HepG2 (cell line): ENCODE measurements at regions not wholly inside any gene's neighbourhood (a gene's known extent, or its start where the extent isn't known, plus 50 kb on each side); places are given as distances from the start of the nearest gene placed in this dataset.

ENCODE experiments used
- ATAC-seq: fragments of 200-7000 bp; cut with Tn5 transposase; 3 replicates; pipeline ENCODE4 v1.9.1; 2020; ENCODE audit warnings: mild to moderate bottlenecking, moderate library complexity
- BruUV-seq: library from RNA; stranded (reverse); fragments of 400-500 nt; replicated peaks from 2 replicates; lab custom pipeline; 2021; lab: Mats Ljungman, UMichigan
- CTCF ChIA-PET: fragments of 300-600 bp; formaldehyde crosslinking; extraction: SDS; loops from one replicate; lab custom pipeline; 2021; ENCODE audit warnings: low total read pairs, inconsistent platforms, low intra/inter-chr PET ratio; lab: Yijun Ruan, JAX
- POLR2A ChIA-PET: fragments of 350-600 bp; sonication (Branson Sonifier 250); formaldehyde crosslinking; loops from one replicate; lab custom pipeline; 2020; ENCODE audit warnings: antibody characterized with exemption, inconsistent platforms; lab: Yijun Ruan, JAX
- DNase-seq: peaks from one replicate; pipeline ENCODE4 v3.0.0-alpha.2; 2015; ENCODE audit warnings: low spot score
- FAIRE-seq: peaks from 3 replicates; lab custom pipeline; 2011; peaks lifted over from hg19 to GRCh38; lab: Jason Lieb, UNC
- H2AFZ ChIP-seq: one replicate; pipeline ENCODE4 v1.6.1; 2011; ENCODE audit warnings: low read length, inconsistent platforms
- H3K27ac ChIP-seq: fragments of 300-600 bp; 3 replicates; pipeline ENCODE4 v1.8.0; 2011; ENCODE audit warnings: mixed run types, mild to moderate bottlenecking, mixed read lengths, low read length, inconsistent platforms; ENCODE audit not compliant: insufficient read depth; ENCODE audit errors: extremely low read length
- H3K27me3 ChIP-seq, 2 experiments: fragments of 200-600 bp in 1 of 2; 2 replicates in 1 of 2; 3 replicates in 1 of 2; pipeline versions ENCODE4 v1.6.0 to v1.8.0; 2011; ENCODE audit warnings: low read length in 2 of 2, mild to moderate bottlenecking in 2 of 2, moderate library complexity in 2 of 2, inconsistent platforms in 1 of 2; ENCODE audit not compliant: insufficient read depth in 2 of 2, control insufficient read depth in 1 of 2
- H3K36me3 ChIP-seq, 2 experiments: fragments of 200-600 bp in 1 of 2; replicated peaks in 1 of 2; 2 replicates in 1 of 2; 3 replicates in 1 of 2; pipeline versions ENCODE4 v1.5.1 to v1.8.0; 2011; ENCODE audit warnings: low read length in 2 of 2, inconsistent platforms in 1 of 2; ENCODE audit not compliant: insufficient read depth in 2 of 2, control insufficient read depth in 1 of 2
- H3K4me1 ChIP-seq: 2 replicates; pipeline ENCODE4 v1.5.1; 2012; ENCODE audit warnings: low read length, inconsistent platforms; ENCODE audit not compliant: insufficient read depth
- H3K4me2 ChIP-seq: 2 replicates; pipeline ENCODE4 v1.6.0; 2011; ENCODE audit warnings: low read depth, low read length, inconsistent platforms
- H3K4me3 ChIP-seq, 3 experiments: fragments of 200-600 bp in 1 of 3; sonication (generic), shearing (Covaris generic) in 1 of 3; replicated peaks in 1 of 3; 2 replicates each; pipeline ENCODE4 v1.5.1; 2011 to 2016; ENCODE audit warnings: low read length in 3 of 3, inconsistent platforms in 2 of 3, low read depth in 2 of 3, mild to moderate bottlenecking in 2 of 3, control low read depth in 1 of 3, mixed read lengths in 1 of 3; ENCODE audit not compliant: insufficient read depth in 1 of 3
- H3K79me2 ChIP-seq: one replicate; pipeline ENCODE4 v1.6.1; 2011; ENCODE audit warnings: low read length, inconsistent platforms; ENCODE audit not compliant: insufficient read depth
- H3K9ac ChIP-seq: 2 replicates; pipeline ENCODE4 v1.6.0; 2011; ENCODE audit warnings: mild to moderate bottlenecking, low read depth, low read length, inconsistent platforms; ENCODE audit not compliant: insufficient read depth
- H3K9me3 ChIP-seq: 2 replicates; pipeline ENCODE4 v1.5.1; 2012; ENCODE audit warnings: mild to moderate bottlenecking, low read length
- H4K20me1 ChIP-seq: 2 replicates; pipeline ENCODE4 v1.6.0; 2011; ENCODE audit warnings: inconsistent platforms, mild to moderate bottlenecking, low read length, moderate library complexity; ENCODE audit not compliant: insufficient read depth
- AHDC1 ChIP-seq: sonication (generic); formaldehyde crosslinking; IDR thresholded peaks from 2 replicates; pipeline ENCODE4 v1.5.1; 2020; ENCODE audit warnings: mild to moderate bottlenecking, missing genetic modification reagents, borderline replicate concordance
- ATAD3A ChIP-seq: sonication (generic); formaldehyde crosslinking; IDR thresholded peaks from 2 replicates; pipeline ENCODE4 v1.4.0; 2020; ENCODE audit warnings: missing genetic modification reagents
- ATF1 ChIP-seq: IDR thresholded peaks from 2 replicates; pipeline ENCODE4 v1.6.1; 2016; ENCODE audit warnings: mild to moderate bottlenecking, control low read depth
- JUND ChIP-seq: sonication (generic); formaldehyde crosslinking; IDR thresholded peaks from 2 replicates; pipeline ENCODE4 v1.8.0; 2022; ENCODE audit warnings: mild to moderate bottlenecking, missing genetic modification reagents
- MEF2D ChIP-seq: sonication (generic); formaldehyde crosslinking; IDR thresholded peaks from 2 replicates; pipeline ENCODE4 v1.5.1; 2020; ENCODE audit warnings: mild to moderate bottlenecking, missing genetic modification reagents
- SKIL ChIP-seq: sonication (generic); formaldehyde crosslinking; IDR thresholded peaks from 2 replicates; pipeline ENCODE4 v1.8.0; 2022; ENCODE audit warnings: missing genetic modification reagents, mild to moderate bottlenecking, moderate library complexity, borderline replicate concordance
- TFDP1 ChIP-seq: IDR thresholded peaks from 2 replicates; pipeline ENCODE4 v1.6.1; 2016; ENCODE audit warnings: missing compliant biosample characterization, missing genetic modification reagents, borderline replicate concordance
- TFE3 ChIP-seq: IDR thresholded peaks from 2 replicates; pipeline ENCODE4 v1.6.1; 2016
- THRA ChIP-seq: sonication (generic); formaldehyde crosslinking; IDR thresholded peaks from 2 replicates; pipeline ENCODE4 v1.4.0; 2020; ENCODE audit warnings: missing genetic modification reagents, borderline replicate concordance
- ZFP36L1 ChIP-seq: sonication (generic); formaldehyde crosslinking; IDR thresholded peaks from 2 replicates; pipeline ENCODE4 v1.8.0; 2022; ENCODE audit warnings: mild to moderate bottlenecking, missing genetic modification reagents, moderate library complexity
- ZNF343 ChIP-seq: sonication (generic); formaldehyde crosslinking; IDR thresholded peaks from 2 replicates; pipeline ENCODE4 v1.4.0; 2020; ENCODE audit warnings: mild to moderate bottlenecking, missing genetic modification reagents
- WGBS: methylation state at CpG from one replicate; pipeline ENCODE4 v1.1.6; 2017; ENCODE audit warnings: low lambda C conversion rate; 5-methylcytosine and 5-hydroxymethylcytosine counted together
- in situ Hi-C: cut with HindIII; loops from 2 replicates; pipeline ENCODE4 v1.10.0; 2017; ENCODE audit warnings: low pct_unique_long_range_greater_than_20kb; ENCODE audit not compliant: extremely low pct_ligation_motif_present
- intact Hi-C: fragments of 100-400 bp; cut with micrococcal nuclease; formaldehyde crosslinking; loops from one replicate; pipeline ENCODE4 v1.10.0; 2022; ENCODE audit not compliant: unreplicated experiment

GRCh38 chr2:3099145-3099859 lies 278.3 kb downstream of the EIPR1 start:
- Histone ChIP-seq H3K27ac (no peak overlapping the region), H3K4me2 (no peak overlapping the region), H3K4me1 (no peaks in the 10 kb centered on the region), H2AFZ (no peak overlapping the region), H3K9me3 (no peaks in the 10 kb centered on the region), H3K79me2 (no peaks in the 10 kb centered on the region), H3K36me3 (no peaks in the 10 kb centered on the region), H3K9ac (no peak overlapping the region), H3K27me3 (peaks cover 2 to 12% of the 10 kb centered on the region in 2 experiments; a peak in 3 of 5 replicates), H3K4me3 (no peak overlapping the region), H4K20me1 (no peaks in the 10 kb centered on the region)
- FAIRE-seq = no peak
- intact Hi-C loops = no loop called here
- ChIA-PET POLR2A (no interaction called here), CTCF (no interaction called here)
- no peak for ATAC-seq
- no TSS peak for BruUV-seq
- 0% methylated on average over 5 of the region's 6 CpGs for WGBS
- DNase-seq = no peak
- in situ Hi-C loops = no loop called here
- TF ChIP-seq ZNF343 (CRISPR knock-in tag) = no peak
- no peak for TF ChIP-seq ATF1 (CRISPR knock-in tag)
- no peak for TF ChIP-seq ATAD3A
- TF ChIP-seq TFDP1 = no peak
- no peak for TF ChIP-seq ZFP36L1 (CRISPR knock-in tag)
- no peak for TF ChIP-seq AHDC1 (CRISPR knock-in tag)
- no peak for TF ChIP-seq SKIL (CRISPR knock-in tag)
- no peak for TF ChIP-seq THRA (CRISPR knock-in tag)
- TF ChIP-seq MEF2D (CRISPR knock-in tag) = no peak
- TF ChIP-seq JUND = no peak
- no peak for TF ChIP-seq TFE3
